ENCODE measurements at regions not wholly inside any gene's neighbourhood (a gene's known extent, or its start where the extent isn't known, plus 50 kb on each side); places are given as distances from the start of the nearest gene placed in this dataset.
"Not testable (repeated sequence)": the region's sequence is repeated elsewhere in the genome, so short reads cannot be mapped to it uniquely, and the experiment has no call there.

DNA sequence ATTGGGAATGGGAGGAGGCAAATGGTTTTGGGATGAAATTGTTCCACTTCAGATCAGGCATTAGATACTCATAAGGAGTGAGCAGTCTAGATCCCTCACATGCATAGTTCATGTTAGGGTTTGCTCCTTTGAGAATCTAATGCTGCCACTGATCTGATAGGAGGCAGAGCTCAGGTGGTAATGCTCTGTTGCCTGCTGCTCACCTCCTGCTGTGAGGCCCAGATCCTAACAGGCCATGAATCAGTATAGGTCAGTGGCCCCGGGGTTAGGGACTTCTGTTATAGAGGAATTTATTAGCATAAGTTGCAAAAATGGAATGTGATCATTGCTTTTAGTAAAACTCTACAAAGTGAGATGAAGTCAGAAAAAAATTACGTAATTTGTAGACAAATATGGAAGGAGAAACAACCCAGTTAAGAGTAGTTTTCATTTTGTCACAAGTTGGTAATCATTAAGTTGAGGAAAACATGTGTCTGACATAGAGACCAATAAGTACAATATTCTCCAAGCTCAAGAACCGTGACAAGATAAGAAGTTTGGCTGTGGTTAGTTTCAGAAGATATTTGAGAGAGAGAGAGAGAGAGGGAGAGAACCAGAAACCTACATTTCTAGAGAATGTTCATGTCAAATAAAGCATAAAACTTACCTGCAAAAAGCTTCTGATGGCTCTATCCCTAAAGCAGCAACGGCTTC lies 689.7 kb upstream of the PRMT6 start:
- Histone ChIP-seq H3K4me3 (no peak overlapping the region), H4K20me1 (ENCODE audit: insufficient read depth, poor library complexity, severe bottlenecking) (no peaks in the 10 kb centered on the region)
- no peak for TF ChIP-seq CTCF (IDR thresholded peaks at IDR 0.05; ENCODE audit: poor library complexity)
- no peak for TF ChIP-seq EZH2phosphoT487 (IDR thresholded peaks at IDR 0.05; ENCODE audit: low read depth, severe bottlenecking, unreplicated experiment)
- TF ChIP-seq EZH2 (IDR thresholded peaks at IDR 0.05; ENCODE audit: borderline replicate concordance) = no peak

GRCh38 chr1:106378261-106378660 lies 678.2 kb upstream of the PRMT6 start:
- Histone ChIP-seq H2AFZ (no peak overlapping the region), H3K36me3 (replicated peaks; ENCODE audit: insufficient read depth, low read depth) (no peaks in the 10 kb centered on the region), H3K9me3 (ENCODE audit: low read depth) (no peaks in the 10 kb centered on the region), H3K79me2 (no peaks in the 10 kb centered on the region), H3K27me3 (no peaks in the 10 kb centered on the region), H3K9me2 (replicated peaks; ENCODE audit: insufficient read depth) (no peaks in the 10 kb centered on the region), H4K20me1 (ENCODE audit: insufficient read depth, poor library complexity, severe bottlenecking) (no peaks in the 10 kb centered on the region), H3K4me3 (no peak overlapping the region), H3K27ac (no peak overlapping the region), H3K4me1 (ENCODE audit: insufficient read depth) (no peaks in the 10 kb centered on the region), H3K4me2 (no peak overlapping the region)
- TF ChIP-seq EZH2 (IDR thresholded peaks at IDR 0.05; ENCODE audit: borderline replicate concordance) (no peak), CTCF (IDR thresholded peaks at IDR 0.05; ENCODE audit: poor library complexity) (no peak), EZH2phosphoT487 (IDR thresholded peaks at IDR 0.05; ENCODE audit: low read depth, severe bottlenecking, unreplicated experiment) (no peak)
- DNase-seq (ENCODE audit: low spot score) = no peak

More for the DNA sequence above, 689.7 kb upstream of the PRMT6 start:
- WGBS (ENCODE audit: low lambda C conversion rate, missing lambda C conversion rate) = 74% methylated on average over 4 of the region's 4 CpGs
- no peaks in the 10 kb centered on the region for H3K9me3 ChIP-seq (ENCODE audit: low read depth)
- H3K36me3 ChIP-seq (replicated peaks; ENCODE audit: insufficient read depth, low read depth) = no peaks in the 10 kb centered on the region
- no peak for DNase-seq (ENCODE audit: low spot score)
- H3K27me3 ChIP-seq = no peaks in the 10 kb centered on the region
- no peaks in the 10 kb centered on the region for H3K4me1 ChIP-seq (ENCODE audit: insufficient read depth)
- no peak overlapping the region for H3K4me2 ChIP-seq
- no peaks in the 10 kb centered on the region for H3K79me2 ChIP-seq
- no peak overlapping the region for H2AFZ ChIP-seq
- H3K27ac ChIP-seq = no peak overlapping the region
- H3K9me2 ChIP-seq (replicated peaks; ENCODE audit: insufficient read depth) = no peaks in the 10 kb centered on the region

DNA sequence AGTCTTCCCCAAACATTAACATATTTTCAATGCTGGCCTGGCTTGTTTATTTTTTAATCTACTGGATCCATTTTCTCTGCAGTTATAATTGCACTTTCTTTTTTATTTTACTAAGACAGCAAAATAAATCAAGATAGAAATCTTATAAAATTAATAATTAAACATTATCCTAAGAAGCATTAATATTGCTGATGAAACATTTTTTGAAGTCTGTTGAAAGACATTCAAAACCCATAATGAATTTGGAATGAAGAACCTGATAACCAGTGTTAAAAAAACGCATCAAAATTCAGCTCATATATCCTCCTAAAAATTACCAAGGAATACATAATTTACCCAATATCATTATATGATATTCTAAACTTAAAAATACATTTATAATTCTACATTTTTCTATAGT lies 675.7 kb upstream of the PRMT6 start:
- no peak for DNase-seq (ENCODE audit: low spot score)
- Histone ChIP-seq H2AFZ (no peak overlapping the region), H4K20me1 (ENCODE audit: insufficient read depth, poor library complexity, severe bottlenecking) (no peaks in the 10 kb centered on the region), H3K27me3 (no peaks in the 10 kb centered on the region), H3K4me2 (no peak overlapping the region), H3K4me3 (no peak overlapping the region), H3K9me3 (ENCODE audit: low read depth) (no peaks in the 10 kb centered on the region), H3K79me2 (no peaks in the 10 kb centered on the region), H3K36me3 (replicated peaks; ENCODE audit: insufficient read depth, low read depth) (no peaks in the 10 kb centered on the region), H3K9me2 (replicated peaks; ENCODE audit: insufficient read depth) (no peaks in the 10 kb centered on the region), H3K27ac (no peak overlapping the region), H3K4me1 (ENCODE audit: insufficient read depth) (no peaks in the 10 kb centered on the region)
- TF ChIP-seq EZH2phosphoT487 (IDR thresholded peaks at IDR 0.05; ENCODE audit: low read depth, severe bottlenecking, unreplicated experiment) (no peak), EZH2 (IDR thresholded peaks at IDR 0.05; ENCODE audit: borderline replicate concordance) (no peak), CTCF (IDR thresholded peaks at IDR 0.05; ENCODE audit: poor library complexity) (no peak)
- 86% methylated on average over 1 of the region's 1 CpG for WGBS (ENCODE audit: low lambda C conversion rate, missing lambda C conversion rate)

GRCh38 chr1:106389160-106389559 lies 667.3 kb upstream of the PRMT6 start:
- 38% methylated on average over 1 of the region's 4 CpGs for WGBS (ENCODE audit: low lambda C conversion rate, missing lambda C conversion rate)
- H4K20me1 ChIP-seq (ENCODE audit: insufficient read depth, poor library complexity, severe bottlenecking); H3K4me1 ChIP-seq (ENCODE audit: insufficient read depth); DNase-seq (ENCODE audit: low spot score); H3K4me2 ChIP-seq; H3K27ac ChIP-seq; H3K9me3 ChIP-seq (ENCODE audit: low read depth); H3K27me3 ChIP-seq; H2AFZ ChIP-seq; H3K9me2 ChIP-seq (replicated peaks; ENCODE audit: insufficient read depth); H3K4me3 ChIP-seq; H3K36me3 ChIP-seq (replicated peaks; ENCODE audit: insufficient read depth, low read depth); H3K79me2 ChIP-seq: not testable (repeated sequence)
